ENCODE measurements at regions not wholly inside any gene's neighbourhood (a gene's known extent, or its start where the extent isn't known, plus 50 kb on each side); places are given as distances from the start of the nearest gene placed in this dataset.

GRCh38 chr9:108316066-108316465 is 539.7 kb downstream of the ACTL7B start:
- POLR2A ChIA-PET (ENCODE audit: unreplicated experiment) = no interaction called here

GRCh38 chr9:108311745-108312144 is 544.0 kb downstream of the ACTL7B start:
- no peak overlapping the region for H3K9ac ChIP-seq (ENCODE audit: low read length)
- no peaks in the 10 kb centered on the region for H3K27me3 ChIP-seq (ENCODE audit: low read length)
- no peak overlapping the region for H3K4me2 ChIP-seq (ENCODE audit: low read length)
- no peak overlapping the region for H3K4me3 ChIP-seq (ENCODE audit: low read length)
- no peaks in the 10 kb centered on the region for H3K4me1 ChIP-seq (ENCODE audit: insufficient read depth, low read length)
- no peaks in the 10 kb centered on the region for H3K79me2 ChIP-seq (ENCODE audit: low read length)
- DNase-seq (no peak), ATAC-seq (no peak)
- no peak overlapping the region for H2AFZ ChIP-seq (ENCODE audit: low read length)
- intact Hi-C loops (cut with micrococcal nuclease) = no loop called here
- BruUV-seq (replicated peaks) = no TSS peak
- no peak overlapping the region for H3K27ac ChIP-seq (ENCODE audit: low read length)
- POLR2A ChIA-PET (ENCODE audit: unreplicated experiment) = no interaction called here
- H3K9me3 ChIP-seq (ENCODE audit: low read length) = no peaks in the 10 kb centered on the region
- no peak for TF ChIP-seq EZH2phosphoT487 (IDR thresholded peaks at IDR 0.05; ENCODE audit: borderline replicate concordance, low read length)
- no peak for TF ChIP-seq CTCF (conservative IDR thresholded peaks at IDR 0.05; ENCODE audit: low read depth, low read length)
- no peak for TF ChIP-seq EZH2 (IDR thresholded peaks at IDR 0.05; ENCODE audit: low read length, unreplicated experiment)
- CTCF ChIA-PET = no interaction called here
- H3F3A ChIP-seq (ENCODE audit: low read length, unreplicated experiment) = no peaks in the 10 kb centered on the region
- H3K36me3 ChIP-seq (ENCODE audit: low read depth, low read length) = no peaks in the 10 kb centered on the region
- H3K9me2 ChIP-seq (replicated peaks; ENCODE audit: low read length) = no peaks in the 10 kb centered on the region
- H4K20me1 ChIP-seq (ENCODE audit: low read length) = no peaks in the 10 kb centered on the region

More at GRCh38 chr9:108316066-108316465, 539.7 kb downstream of the ACTL7B start:
- Histone ChIP-seq H3K9me2 (replicated peaks; ENCODE audit: low read length) (no peaks in the 10 kb centered on the region), H3K79me2 (ENCODE audit: low read length) (no peaks in the 10 kb centered on the region), H3K4me3 (ENCODE audit: low read length) (no peak overlapping the region), H3F3A (ENCODE audit: low read length, unreplicated experiment) (no peaks in the 10 kb centered on the region), H3K27ac (ENCODE audit: low read length) (no peak overlapping the region), H4K20me1 (ENCODE audit: low read length) (no peaks in the 10 kb centered on the region), H2AFZ (ENCODE audit: low read length) (no peak overlapping the region), H3K36me3 (ENCODE audit: low read depth, low read length) (no peaks in the 10 kb centered on the region), H3K4me1 (ENCODE audit: insufficient read depth, low read length) (no peaks in the 10 kb centered on the region), H3K9me3 (ENCODE audit: low read length) (no peaks in the 10 kb centered on the region), H3K9ac (ENCODE audit: low read length) (no peak overlapping the region), H3K27me3 (ENCODE audit: low read length) (no peaks in the 10 kb centered on the region), H3K4me2 (ENCODE audit: low read length) (no peak overlapping the region)
- DNase-seq = no peak
- intact Hi-C loops (cut with micrococcal nuclease) = no loop called here
- CTCF ChIA-PET = no interaction called here
- TF ChIP-seq EZH2phosphoT487 (IDR thresholded peaks at IDR 0.05; ENCODE audit: borderline replicate concordance, low read length) (no peak), EZH2 (IDR thresholded peaks at IDR 0.05; ENCODE audit: low read length, unreplicated experiment) (no peak), CTCF (conservative IDR thresholded peaks at IDR 0.05; ENCODE audit: low read depth, low read length) (no peak)
- no TSS peak for BruUV-seq (replicated peaks)
- ATAC-seq = no peak

GRCh38 chr9:108310202-108310601 is 545.6 kb downstream of the ACTL7B start:
- TF ChIP-seq CTCF (conservative IDR thresholded peaks at IDR 0.05; ENCODE audit: low read depth, low read length) (no peak), EZH2phosphoT487 (IDR thresholded peaks at IDR 0.05; ENCODE audit: borderline replicate concordance, low read length) (no peak), EZH2 (IDR thresholded peaks at IDR 0.05; ENCODE audit: low read length, unreplicated experiment) (no peak)
- Histone ChIP-seq H3K4me1 (ENCODE audit: insufficient read depth, low read length) (no peaks in the 10 kb centered on the region), H4K20me1 (ENCODE audit: low read length) (no peaks in the 10 kb centered on the region), H2AFZ (ENCODE audit: low read length) (no peak overlapping the region), H3K36me3 (ENCODE audit: low read depth, low read length) (no peaks in the 10 kb centered on the region), H3K4me2 (ENCODE audit: low read length) (no peak overlapping the region), H3K27ac (ENCODE audit: low read length) (no peak overlapping the region), H3K27me3 (ENCODE audit: low read length) (no peaks in the 10 kb centered on the region), H3K9ac (ENCODE audit: low read length) (no peak overlapping the region), H3K79me2 (ENCODE audit: low read length) (no peaks in the 10 kb centered on the region), H3K9me3 (ENCODE audit: low read length) (no peaks in the 10 kb centered on the region), H3K4me3 (ENCODE audit: low read length) (no peak overlapping the region), H3K9me2 (replicated peaks; ENCODE audit: low read length) (no peaks in the 10 kb centered on the region), H3F3A (ENCODE audit: low read length, unreplicated experiment) (no peaks in the 10 kb centered on the region)
- ChIA-PET POLR2A (ENCODE audit: unreplicated experiment) (no interaction called here), CTCF (no interaction called here)
- intact Hi-C loops (cut with micrococcal nuclease) = no loop called here
- no TSS peak for BruUV-seq (replicated peaks)
- ATAC-seq (no peak), DNase-seq (no peak)
